Ramos (cell line): ENCODE measurements at regions not wholly inside any gene's neighbourhood (a gene's known extent, or its start where the extent isn't known, plus 50 kb on each side); places are given as distances from the start of the nearest gene placed in this dataset.

Source experiments
- in situ Hi-C: fragments of 300-500 bp; cut with MboI; formaldehyde crosslinking; loops from one replicate; pipeline ENCODE4 v1.14.3; 2022; ENCODE audit warnings: low sequenced_read_pairs; ENCODE audit not compliant: unreplicated experiment

DNA sequence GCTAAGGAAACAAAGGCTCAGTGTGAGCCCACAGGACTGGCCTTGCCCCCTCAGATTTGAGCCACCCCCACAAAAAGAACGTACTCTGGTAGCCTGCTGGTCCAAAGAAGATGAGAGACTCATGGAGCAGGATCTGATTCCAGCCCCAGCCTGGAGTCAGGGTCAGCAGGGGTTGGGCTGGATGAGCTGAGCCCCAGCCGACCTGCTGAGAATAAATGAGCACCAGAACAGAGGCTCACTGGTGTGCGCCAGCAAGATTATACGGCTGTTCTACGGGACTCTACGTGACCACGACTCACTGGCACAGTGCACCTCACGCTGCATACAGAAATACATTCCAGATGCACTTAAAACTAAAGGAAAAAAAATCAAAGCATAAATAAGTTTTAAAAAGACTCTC is 186.0 kb upstream of the RPL38 start:
- in situ Hi-C loops = no loop called here

DNA sequence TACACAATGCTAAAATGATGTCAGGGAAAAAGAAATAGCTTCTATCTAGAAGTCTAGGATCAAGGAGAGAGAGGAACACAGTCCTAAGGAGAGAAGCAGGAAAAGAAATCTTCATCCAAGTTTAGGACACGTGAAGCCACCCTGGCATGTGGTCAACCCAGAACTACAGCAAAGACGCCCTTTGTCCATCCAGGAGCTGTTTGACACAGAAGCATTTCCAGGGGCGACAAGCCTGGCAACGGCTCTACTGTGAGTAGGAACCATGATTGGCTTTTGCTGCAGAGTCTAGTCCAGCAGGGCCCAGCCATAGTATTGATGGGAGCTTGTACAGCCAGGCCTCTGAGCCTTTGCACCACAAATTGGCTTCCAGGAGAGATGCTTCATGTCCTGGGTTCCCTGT is 185.4 kb upstream of the RPL38 start:
- in situ Hi-C loops = no loop called here

DNA sequence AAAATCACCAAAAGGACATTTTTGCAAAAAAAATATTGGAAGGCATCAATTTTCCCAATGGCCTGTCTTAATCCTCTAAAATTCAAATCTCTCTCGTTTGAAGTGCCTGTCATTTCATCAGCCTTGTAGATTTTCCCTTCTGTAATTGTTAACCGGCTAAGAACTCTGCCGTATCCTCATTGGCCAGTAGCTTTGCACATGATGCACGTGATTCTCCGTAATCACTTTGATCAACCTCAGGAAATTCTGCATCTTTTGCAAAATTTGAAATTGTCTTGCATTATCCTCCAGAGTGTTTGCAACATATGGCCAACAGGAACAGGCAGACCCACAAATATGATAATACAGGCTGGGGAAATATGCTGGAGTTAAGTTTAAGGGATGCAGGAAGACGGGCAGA is 184.2 kb upstream of the RPL38 start:
- in situ Hi-C loops = no loop called here

DNA sequence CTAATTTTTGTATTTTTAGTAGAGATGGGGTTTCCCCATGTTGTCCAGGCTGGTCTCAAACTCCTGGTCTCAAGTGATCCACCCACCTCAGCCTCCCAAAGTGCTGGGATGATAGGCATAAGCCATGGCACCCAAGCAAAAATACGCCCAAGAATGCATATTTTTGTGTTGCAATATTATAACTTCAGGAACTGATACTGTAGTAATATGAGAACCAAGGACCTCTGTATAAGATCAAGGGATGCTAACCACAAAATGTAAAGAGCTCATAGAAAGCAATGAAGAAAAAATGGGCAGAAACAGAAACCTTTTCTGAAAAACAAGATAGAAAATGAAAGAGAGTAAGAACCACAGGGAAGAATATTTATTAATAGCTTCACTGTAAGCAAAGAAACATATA is 183.6 kb upstream of the RPL38 start:
- in situ Hi-C loops = no loop called here

DNA sequence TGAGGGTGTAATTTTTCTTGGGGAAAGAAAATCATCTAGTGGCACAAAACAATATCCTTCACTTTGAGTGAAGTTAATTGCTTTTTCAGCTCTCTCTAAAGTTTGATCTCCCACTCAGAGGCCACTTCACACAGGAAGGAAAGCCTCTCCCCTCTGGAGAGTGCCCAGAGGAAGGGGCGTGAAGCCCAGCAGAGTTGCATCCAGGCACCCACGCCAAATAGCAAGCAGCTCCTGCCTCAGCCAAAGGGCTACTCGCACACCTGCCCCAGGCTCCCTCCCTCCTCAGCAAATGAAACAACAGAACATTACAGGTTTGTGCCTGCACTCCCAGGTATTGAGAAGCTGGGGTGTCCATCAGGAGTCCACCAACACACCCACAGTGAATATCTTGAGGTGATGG is 183.0 kb upstream of the RPL38 start:
- in situ Hi-C loops = no loop called here

DNA sequence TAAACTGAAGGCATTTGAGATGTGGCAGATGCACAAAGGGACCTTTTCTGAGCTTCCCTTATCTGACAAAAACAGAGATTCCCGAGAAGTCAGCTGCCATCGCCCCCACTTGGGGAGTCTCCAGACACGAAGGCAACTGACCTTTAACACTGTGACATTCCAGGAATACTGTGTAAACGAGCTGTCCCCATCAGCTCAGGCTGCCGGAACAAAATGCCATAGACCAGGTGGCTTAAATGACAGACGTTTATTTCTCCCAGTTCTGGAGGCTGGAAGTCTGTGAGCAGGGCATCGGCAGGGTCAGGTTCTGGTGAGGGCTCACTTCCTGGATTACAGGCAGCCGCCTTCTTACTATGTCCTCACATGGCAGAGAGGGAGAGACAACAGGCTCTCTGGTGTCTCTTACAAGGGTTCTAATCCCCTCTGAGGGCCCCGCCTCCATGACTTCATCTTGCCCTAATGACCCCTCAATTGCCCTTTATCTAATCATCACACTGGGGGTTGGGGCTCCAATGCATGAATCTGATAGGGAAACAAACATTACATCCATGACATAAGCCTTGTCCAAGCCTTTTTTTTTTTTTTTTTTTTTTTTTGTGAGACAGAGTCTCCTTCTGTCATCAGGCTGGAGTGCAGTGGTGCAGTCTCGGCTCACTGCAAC is 178.5 kb upstream of the RPL38 start:
- in situ Hi-C loops = no loop called here

DNA sequence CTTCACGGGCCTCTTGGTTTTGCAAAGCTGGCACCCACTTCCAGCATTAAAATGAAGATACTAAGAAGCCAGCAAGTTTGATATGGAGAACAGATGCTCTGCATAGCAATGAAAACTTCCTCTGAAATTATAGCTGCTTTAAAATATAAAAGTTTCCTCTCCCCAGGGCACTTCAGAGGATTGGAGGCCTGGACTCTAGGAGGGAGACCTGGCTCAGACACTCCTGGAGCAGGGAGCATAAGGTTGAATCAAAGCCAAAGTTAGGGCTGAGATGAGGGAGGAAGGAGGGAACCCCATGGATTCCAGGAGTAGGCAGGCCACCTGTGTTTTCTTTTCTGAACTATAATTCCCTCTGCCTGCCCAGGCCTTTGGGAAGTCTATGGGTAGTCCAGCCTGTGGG is 176.0 kb upstream of the RPL38 start:
- in situ Hi-C loops = no loop called here

DNA sequence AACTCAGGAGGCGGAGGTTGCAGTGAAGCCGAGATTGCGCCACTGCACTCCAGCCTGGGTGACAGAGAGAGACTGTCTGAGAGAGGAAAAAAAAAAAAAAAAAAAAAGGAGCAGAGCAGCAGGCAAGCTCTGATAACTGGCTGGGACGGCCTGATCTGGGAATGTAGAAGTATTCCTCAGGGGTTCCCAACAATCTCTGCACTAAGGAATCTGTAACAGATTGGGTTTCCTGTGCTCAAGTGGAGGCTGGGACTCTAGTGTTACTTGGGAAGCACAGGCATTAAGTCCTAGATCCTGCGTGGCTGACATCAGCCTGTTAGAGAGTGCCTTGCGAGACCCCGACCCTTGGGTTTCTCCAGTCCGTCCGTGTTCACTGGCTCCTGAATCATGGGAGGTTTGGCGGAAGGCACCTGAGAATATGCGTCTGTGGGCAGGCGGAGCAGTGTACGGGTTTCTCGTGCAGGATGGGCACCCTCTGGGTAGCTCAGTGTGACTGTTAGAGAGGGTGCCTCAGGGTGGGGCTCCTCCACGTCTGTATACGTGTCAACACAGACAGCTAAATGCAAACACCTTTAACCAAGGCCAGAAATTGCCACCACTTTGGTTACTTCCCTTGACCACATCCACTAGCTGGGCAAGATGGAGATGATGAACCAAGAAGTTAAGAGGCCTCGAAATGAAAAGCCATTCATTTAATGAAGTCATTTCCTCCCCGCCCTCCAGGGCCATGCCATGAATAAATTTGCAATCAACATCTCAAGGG is 174.9 kb upstream of the RPL38 start:
- in situ Hi-C loops = no loop called here

DNA sequence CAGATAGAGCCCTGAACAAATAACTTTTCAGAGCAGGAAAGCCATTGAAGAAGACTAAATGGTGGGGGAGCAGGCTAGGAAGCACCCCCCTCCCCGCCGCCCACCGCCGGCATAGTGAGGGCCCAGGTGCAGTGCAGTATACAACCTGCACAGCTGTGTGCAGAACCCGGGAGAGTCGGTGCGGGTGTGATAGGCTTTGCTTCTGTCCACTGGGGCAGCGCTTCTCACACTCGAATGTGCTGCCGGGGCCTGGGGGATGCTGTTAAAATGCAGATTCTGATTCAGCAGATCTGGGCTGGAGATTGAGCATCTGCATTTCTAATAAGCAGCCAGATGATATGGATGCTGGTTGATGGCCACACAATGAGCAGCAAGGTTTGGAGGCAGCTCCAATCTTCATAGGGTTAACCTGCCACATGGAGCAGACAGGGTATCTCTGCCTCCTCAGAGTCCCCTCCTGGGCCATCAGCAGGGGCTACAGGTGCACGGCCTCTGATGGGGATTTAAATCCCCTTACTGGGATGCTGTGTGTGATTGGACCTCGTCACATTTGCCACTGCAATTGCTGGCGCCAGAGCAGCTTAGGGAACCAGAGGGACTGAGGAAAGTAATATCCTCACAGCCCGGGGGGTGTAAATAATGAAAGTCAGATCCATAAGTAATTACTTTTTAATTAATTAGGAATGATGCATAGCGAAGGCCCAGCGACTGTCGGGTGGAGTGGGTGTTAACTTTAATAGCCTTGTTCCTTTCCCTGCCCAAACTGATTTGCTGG is 172.0 kb upstream of the RPL38 start:
- in situ Hi-C loops = no loop called here

DNA sequence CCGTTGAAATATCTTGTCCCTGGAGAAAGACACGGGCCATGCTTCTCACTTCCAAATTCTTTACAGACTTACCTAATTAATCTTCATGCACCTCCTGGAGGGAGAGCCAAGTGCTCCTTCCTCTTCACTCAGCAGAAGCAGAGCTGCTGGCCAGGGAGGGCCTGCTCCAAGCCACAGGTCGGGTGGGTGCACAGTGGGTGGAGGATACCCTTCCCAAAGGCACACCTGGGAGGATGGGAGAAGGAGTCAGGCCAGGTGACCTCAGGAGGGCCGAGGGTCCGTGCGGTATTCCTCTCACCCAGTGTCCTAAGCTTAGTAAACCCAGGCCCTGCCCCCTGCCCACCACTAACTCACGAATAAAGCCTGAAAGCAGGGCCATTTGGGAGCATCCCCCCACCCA is 171.3 kb upstream of the RPL38 start:
- in situ Hi-C loops = no loop called here

DNA sequence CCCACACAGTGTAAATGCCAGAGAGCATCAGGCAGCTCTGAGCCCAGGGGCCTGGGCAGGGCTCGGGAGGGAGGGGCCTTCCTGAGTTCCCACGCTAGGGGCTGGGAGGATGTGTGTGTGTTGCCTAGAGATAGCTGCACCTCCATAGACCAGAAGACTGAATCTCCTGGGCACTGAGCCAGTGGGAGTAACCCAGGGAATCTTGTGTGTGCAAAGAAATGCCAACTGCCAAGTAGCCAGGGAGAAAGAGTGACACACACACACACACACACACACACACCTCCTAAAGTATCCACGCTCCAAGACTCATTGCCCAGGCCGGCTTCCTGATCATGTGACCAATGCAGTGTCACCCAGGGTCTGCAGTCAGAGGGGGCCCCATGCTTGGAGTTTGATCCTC is 166.2 kb upstream of the RPL38 start:
- in situ Hi-C loops = no loop called here

DNA sequence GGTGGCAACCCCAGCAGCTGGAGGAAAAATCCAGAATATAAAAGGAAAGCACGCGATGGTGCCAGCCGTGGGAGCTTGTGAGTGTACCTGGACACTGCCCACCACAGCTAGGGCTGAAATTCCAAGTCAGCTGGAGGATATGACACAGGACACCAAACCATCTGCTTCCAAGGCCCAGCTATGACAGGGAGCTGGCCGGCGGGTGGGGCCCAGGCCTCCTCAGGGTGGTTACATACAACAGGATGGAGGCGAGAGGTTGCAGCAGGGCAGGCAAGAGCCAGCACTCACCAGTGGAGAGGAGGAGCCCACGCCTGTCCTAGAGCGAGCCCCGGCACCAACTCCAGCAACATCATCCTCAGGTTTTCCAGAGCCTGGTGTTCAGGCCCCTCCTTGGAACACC is 163.2 kb upstream of the RPL38 start:
- in situ Hi-C loops = no loop called here

DNA sequence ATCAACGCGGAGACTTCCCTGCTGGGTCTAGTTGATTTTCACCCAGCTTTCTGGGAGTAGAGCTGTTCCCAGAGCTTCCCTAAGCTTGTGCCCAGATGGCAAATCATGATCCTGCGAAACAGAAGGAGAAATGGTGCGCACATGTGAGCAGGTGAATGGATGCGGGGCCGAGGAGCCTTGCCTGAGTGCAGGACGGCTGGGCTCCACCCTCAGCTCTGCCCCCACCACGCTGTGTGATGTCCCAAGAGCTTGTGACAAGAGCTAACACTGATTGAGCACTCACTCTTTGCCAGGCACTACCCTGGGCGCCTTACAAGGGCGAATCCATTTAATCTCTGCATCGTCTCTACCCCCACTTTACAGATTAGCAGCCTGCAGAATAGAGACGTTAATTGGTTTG is 162.7 kb upstream of the RPL38 start:
- in situ Hi-C loops = no loop called here

DNA sequence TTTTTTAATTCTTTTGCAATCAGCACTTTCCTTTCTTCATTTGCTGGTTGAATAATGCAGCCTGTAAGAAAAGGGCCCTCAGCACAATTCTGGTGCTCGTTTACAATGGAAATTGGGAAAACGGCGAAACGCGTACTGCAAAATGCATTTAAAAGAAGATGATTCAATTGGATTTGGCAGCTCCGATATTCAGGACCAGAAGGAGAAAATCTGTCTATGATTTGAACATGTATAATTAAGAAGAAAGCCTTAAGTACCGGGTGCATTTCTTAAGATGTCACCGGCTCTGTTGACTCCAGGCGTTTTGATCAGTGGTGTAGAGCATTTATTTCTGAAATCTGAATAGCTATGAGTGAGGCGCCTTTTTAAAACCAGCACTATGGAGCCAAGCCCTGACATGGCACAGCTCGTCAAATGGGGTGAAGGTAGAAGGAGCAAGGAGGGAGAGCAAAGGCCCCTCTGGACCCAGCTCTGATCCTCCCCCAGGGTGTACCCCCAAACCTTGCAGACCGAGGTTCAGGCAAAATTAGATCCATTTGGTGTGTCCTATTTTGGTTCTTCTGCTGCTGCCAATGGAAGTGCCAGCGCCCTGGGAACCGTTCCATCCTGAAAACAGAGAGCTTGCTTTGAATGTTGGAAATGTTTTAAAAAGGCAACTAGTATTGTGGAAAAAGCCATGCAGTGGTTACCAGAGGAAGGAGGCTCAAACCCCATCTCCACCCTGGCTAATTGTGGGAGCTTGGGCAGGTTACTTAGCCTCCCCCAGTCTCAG is 161.4 kb upstream of the RPL38 start:
- in situ Hi-C loops = no loop called here

DNA sequence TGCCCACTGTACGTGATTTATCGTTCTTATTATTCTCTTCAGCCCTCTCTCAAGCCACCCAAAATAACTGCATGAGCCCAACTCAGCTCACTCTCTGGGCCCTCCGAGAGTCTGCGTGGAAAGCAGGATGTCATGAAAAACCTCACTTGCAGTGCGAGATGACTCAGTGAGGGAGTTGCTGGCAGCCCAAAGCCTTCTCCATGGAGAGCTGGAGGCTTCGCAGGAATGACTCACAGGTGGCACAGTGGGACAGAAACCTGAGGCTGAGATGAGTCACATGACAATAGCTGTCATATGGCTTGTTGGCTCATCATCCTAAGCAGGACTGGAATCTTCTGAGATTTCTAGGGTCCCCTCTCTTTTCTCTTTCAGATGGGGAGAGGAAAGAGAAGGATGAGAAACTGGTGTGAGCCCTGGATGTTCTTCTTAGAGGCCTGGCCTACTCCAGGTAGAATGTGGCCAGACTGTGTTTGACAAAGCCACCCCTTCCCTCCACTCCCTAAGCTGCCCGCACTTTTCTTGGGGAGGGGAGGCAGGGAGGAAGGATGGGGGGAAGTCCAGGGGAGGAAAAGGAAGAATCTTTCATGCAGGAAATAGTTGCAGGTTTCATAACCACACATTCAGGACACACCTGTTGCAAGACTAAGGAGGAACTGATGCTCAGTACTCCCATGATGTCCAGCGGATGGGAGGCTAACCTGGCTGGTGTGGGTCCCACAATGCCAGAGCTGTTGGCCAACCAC is 160.6 kb upstream of the RPL38 start:
- in situ Hi-C loops = no loop called here

DNA sequence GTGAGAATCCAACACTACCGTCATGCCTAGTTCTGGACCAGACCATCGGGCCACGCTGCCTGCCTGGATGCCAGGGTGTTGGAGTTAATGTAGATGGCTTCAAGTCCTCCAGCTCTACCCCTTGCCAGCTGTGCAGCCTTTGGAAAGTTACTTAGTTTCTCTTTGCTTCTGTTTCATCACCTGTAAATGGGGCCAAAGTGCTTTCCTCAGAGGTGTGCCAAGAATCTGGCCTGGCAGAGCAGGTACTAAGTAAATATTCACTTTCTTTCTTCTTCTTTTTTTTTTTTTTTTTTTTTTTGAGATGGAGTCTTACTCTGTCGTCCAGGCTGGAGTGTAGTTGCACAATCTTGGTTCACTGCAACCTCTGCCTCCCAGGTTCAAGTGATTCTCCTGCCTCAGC is 159.5 kb upstream of the RPL38 start:
- in situ Hi-C loops = no loop called here

DNA sequence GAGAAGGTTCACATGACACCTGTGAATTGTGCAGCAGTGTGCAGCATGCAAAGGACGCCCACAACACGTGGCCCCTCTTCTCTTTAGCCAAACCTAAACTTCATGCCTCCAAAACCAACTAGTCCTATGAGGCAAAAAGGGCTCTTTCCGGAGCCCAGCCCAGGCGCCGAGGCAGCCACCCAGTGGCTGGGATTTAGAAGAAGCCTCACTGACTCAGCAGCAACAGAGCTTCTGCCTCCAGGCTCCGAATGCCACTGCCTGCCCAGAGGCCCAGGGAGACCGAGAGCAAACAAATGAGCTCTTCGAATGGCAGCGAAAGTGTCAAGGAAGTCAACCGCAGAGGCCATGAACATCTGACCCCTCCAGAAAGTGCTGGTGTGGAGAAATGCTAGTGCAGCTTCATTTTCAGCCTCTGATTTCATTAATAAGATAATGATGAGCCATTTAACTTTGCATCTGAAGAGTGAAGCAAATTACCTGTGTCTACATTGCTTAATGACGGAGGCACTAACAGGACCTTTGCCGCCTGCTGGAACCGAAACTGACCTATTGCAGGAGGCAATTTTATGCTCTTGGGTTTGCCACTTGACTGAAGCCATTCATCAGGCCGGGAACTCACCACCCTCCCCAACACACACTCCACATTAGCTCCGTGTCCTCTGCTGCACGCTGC is 157.7 kb upstream of the RPL38 start:
- in situ Hi-C loops = no loop called here

DNA sequence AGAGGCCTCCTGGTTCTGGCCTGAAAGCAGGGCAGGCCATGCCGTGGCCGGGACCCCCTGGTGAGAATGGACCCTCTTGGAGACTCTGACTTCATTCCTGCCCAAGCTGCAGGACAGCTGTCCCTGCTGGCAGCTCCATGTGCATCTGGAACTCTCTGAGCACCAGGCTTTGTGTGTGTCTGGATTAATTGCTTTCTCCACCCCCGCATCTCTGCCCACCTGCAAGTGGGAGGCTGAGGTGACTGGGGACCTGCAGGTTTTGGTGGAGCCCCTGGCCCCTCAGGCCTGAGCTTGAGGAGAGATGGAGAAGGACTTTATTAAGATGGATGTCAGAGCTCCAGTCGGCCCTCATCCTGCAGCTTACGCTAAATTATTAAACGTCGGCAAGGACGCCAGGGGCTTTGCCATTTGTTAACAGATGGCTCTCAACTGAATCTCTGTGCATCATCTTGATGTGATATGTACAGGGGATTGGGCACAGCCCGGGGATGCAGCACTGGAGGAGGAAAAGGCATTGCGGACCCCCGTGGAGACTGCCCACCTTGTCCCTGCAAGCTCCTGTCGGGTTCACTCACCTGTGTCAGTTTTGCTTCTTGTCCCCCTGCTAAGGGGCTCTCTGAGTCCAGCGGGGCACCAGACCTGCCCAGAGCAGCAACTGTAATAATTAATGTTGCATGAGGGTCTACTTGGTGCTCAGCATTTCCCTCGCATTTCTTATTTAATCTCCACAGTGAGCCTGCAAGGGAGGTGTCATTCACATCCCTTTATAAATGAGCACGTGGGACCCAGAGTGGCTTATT is 154.1 kb upstream of the RPL38 start:
- in situ Hi-C loops = no loop called here

DNA sequence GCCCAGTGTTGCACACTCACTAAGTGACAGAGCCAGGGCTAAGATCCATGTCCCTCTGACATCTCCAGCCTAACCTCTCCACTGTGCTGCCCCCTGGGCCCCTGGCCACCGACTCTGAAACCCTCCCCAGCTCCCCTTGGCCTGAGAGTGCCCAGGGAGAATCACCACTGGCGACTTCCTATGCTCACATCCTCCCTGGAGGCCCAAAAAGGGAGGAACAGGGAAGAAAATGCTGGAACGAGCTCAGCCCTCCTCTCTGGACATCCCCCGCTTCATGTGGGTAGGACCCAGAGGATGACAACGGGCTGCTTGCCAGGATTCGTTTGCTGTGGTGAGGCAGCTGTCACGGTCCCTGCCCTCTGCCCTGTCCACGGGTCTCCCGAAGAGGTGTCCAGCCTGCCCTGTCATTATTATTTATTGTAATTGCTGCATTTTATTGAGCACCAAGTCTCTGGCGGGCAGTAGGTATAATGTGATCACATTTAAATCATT is 153.5 kb upstream of the RPL38 start:
- in situ Hi-C loops = no loop called here
